H9 (cell line): ENCODE measurements at regions not wholly inside any gene's neighbourhood (a gene's known extent, or its start where the extent isn't known, plus 50 kb on each side); places are given as distances from the start of the nearest gene placed in this dataset.

Experiments
- DNase-seq: peaks from one replicate; pipeline ENCODE4 v3.0.0-alpha.2; 2017
- H2AFZ ChIP-seq: one replicate; pipeline ENCODE4 v1.6.1; 2013; ENCODE audit warnings: mild to moderate bottlenecking, low read length, control low read depth, moderate library complexity
- H2AK5ac ChIP-seq: 2 replicates; pipeline ENCODE4 v1.6.1; 2013; ENCODE audit warnings: low read length, control low read depth, mixed read lengths; ENCODE audit not compliant: insufficient read length
- H2BK120ac ChIP-seq: one replicate; pipeline ENCODE4 v1.6.1; 2013; ENCODE audit warnings: low read depth, mild to moderate bottlenecking, low read length, control low read depth, inconsistent platforms; ENCODE audit not compliant: poor library complexity, severe bottlenecking
- H2BK12ac ChIP-seq: 2 replicates; pipeline ENCODE4 v1.6.1; 2013; ENCODE audit warnings: low read length, control low read depth, mixed read lengths, low read depth; ENCODE audit not compliant: insufficient read length
- H2BK15ac ChIP-seq: 2 replicates; pipeline ENCODE4 v1.6.1; 2013; ENCODE audit warnings: low read depth, low read length, control low read depth
- H2BK20ac ChIP-seq: one replicate; pipeline ENCODE4 v1.6.1; 2013; ENCODE audit warnings: low read depth, mild to moderate bottlenecking, low read length, control low read depth, inconsistent platforms; ENCODE audit not compliant: poor library complexity, severe bottlenecking
- H2BK5ac ChIP-seq: 2 replicates; pipeline ENCODE4 v1.6.1; 2013; ENCODE audit warnings: low read length, control low read depth, mixed read lengths; ENCODE audit not compliant: insufficient read length
- H3K14ac ChIP-seq: 2 replicates; pipeline ENCODE4 v1.6.1; 2013; ENCODE audit warnings: low read length, control low read depth; ENCODE audit not compliant: insufficient read depth
- H3K18ac ChIP-seq: 2 replicates; pipeline ENCODE4 v1.6.1; 2013; ENCODE audit warnings: low read depth, mild to moderate bottlenecking, mixed read lengths, low read length, control low read depth; ENCODE audit not compliant: insufficient read length
- H3K23ac ChIP-seq: 2 replicates; pipeline ENCODE4 v1.6.1; 2013; ENCODE audit warnings: low read length, control low read depth, mixed read lengths, low read depth; ENCODE audit not compliant: insufficient read length
- H3K23me2 ChIP-seq: 2 replicates; pipeline ENCODE4 v1.6.1; 2013; ENCODE audit warnings: low read depth, mild to moderate bottlenecking, mixed read lengths, low read length, control low read depth; ENCODE audit not compliant: insufficient read length, poor library complexity, severe bottlenecking
- H3K27ac ChIP-seq: 2 replicates; pipeline ENCODE4 v1.5.1; 2013; ENCODE audit warnings: low read length, control low read depth, mixed read lengths, low read depth; ENCODE audit not compliant: insufficient read length
- H3K27me3 ChIP-seq: 2 replicates; pipeline ENCODE4 v1.6.1; 2013; ENCODE audit warnings: low read length, control low read depth, inconsistent platforms; ENCODE audit not compliant: insufficient read depth
- H3K4ac ChIP-seq: 2 replicates; pipeline ENCODE4 v1.6.1; 2013; ENCODE audit warnings: low read depth, mild to moderate bottlenecking, control low read depth, inconsistent platforms, low read length, moderate library complexity
- H3K4me1 ChIP-seq: 2 replicates; pipeline ENCODE4 v1.6.1; 2013; ENCODE audit warnings: low read length, control low read depth, inconsistent platforms; ENCODE audit not compliant: insufficient read depth
- H3K4me2 ChIP-seq: 2 replicates; pipeline ENCODE4 v1.6.1; 2013; ENCODE audit warnings: low read length, control low read depth, mixed read lengths; ENCODE audit not compliant: insufficient read length, insufficient read depth
- H3K56ac ChIP-seq: 2 replicates; pipeline ENCODE4 v1.6.1; 2013; ENCODE audit warnings: low read depth, mild to moderate bottlenecking, mixed read lengths, low read length, control low read depth; ENCODE audit not compliant: insufficient read length
- H3K79me1 ChIP-seq: 2 replicates; pipeline ENCODE4 v1.6.1; 2013; ENCODE audit warnings: low read depth, mild to moderate bottlenecking, moderate library complexity, low read length, control low read depth, inconsistent platforms; ENCODE audit not compliant: insufficient read depth, poor library complexity, severe bottlenecking
- H3K79me2 ChIP-seq: 2 replicates; pipeline ENCODE4 v1.6.1; 2013; ENCODE audit warnings: low read length, control low read depth, inconsistent platforms; ENCODE audit not compliant: insufficient read depth
- H3K9ac ChIP-seq: 2 replicates; pipeline ENCODE4 v1.6.1; 2013; ENCODE audit warnings: low read length, control low read depth, mixed read lengths; ENCODE audit not compliant: insufficient read length; ENCODE audit errors: extremely low read depth
- H3K9me3 ChIP-seq: one replicate; pipeline ENCODE4 v1.6.1; 2013; ENCODE audit warnings: low read depth, low read length, inconsistent platforms; ENCODE audit not compliant: control insufficient read depth
- H3T11ph ChIP-seq: one replicate; pipeline ENCODE4 v1.6.1; 2013; ENCODE audit warnings: mild to moderate bottlenecking, low read length, control low read depth, inconsistent platforms
- H4K20me1 ChIP-seq: one replicate; pipeline ENCODE4 v1.6.1; 2013; ENCODE audit not compliant: control insufficient read depth, insufficient read length, insufficient read depth
- H4K5ac ChIP-seq: 2 replicates; pipeline ENCODE4 v1.6.1; 2013; ENCODE audit warnings: low read depth, mild to moderate bottlenecking, mixed read lengths, low read length, control low read depth; ENCODE audit not compliant: insufficient read length
- H4K8ac ChIP-seq: replicated peaks from 2 replicates; pipeline ENCODE4 v1.6.1; 2013; ENCODE audit warnings: low read length, control low read depth, mixed read lengths, low read depth; ENCODE audit not compliant: insufficient read length
- H4K91ac ChIP-seq: 2 replicates; pipeline ENCODE4 v1.6.1; 2013; ENCODE audit warnings: low read depth, mild to moderate bottlenecking, moderate library complexity, mixed read lengths, low read length, control low read depth; ENCODE audit not compliant: insufficient read length
- H3K27ac Mint-ChIP-seq, 3 experiments: 2 replicates in 2 of 3; 3 replicates in 1 of 3; pipeline ENCODE4 v1.8.0; 2020 to 2021; ENCODE audit warnings: mixed read lengths in 3 of 3, mild to moderate bottlenecking in 1 of 3, moderate library complexity in 1 of 3
- H3K27me3 Mint-ChIP-seq: 2 replicates; pipeline ENCODE4 v1.8.0; 2021; ENCODE audit warnings: low read depth, mild to moderate bottlenecking, moderate library complexity, mixed read lengths
- H3K36me3 Mint-ChIP-seq, 3 experiments: 2 replicates in 2 of 3; 3 replicates in 1 of 3; pipeline ENCODE4 v1.8.0; 2020 to 2021; ENCODE audit warnings: low read depth in 3 of 3, mixed read lengths in 3 of 3; ENCODE audit not compliant: insufficient read depth in 1 of 3
- H3K4me1 Mint-ChIP-seq, 2 experiments: 2 replicates each; pipeline ENCODE4 v1.8.0; 2020; ENCODE audit warnings: mixed read lengths in 2 of 2
- H3K4me3 Mint-ChIP-seq, 2 experiments: 2 replicates in 1 of 2; 3 replicates in 1 of 2; pipeline ENCODE4 v1.8.0; 2020 to 2021; ENCODE audit warnings: mild to moderate bottlenecking in 2 of 2, mixed read lengths in 2 of 2, moderate library complexity in 1 of 2
- H3K9me3 Mint-ChIP-seq, 2 experiments: 2 replicates in 1 of 2; 3 replicates in 1 of 2; pipeline ENCODE4 v1.8.0; 2020; ENCODE audit warnings: mild to moderate bottlenecking in 2 of 2, mixed read lengths in 2 of 2, moderate library complexity in 1 of 2
- CTCF ChIP-seq: fragments of 200-600 bp; sonication (generic); conservative IDR thresholded peaks from 3 replicates; pipeline ENCODE4 v1.8.0; 2021; ENCODE audit warnings: antibody characterized with exemption, mild to moderate bottlenecking
- WGBS: extraction: QIAGEN DNeasy Blood & Tissue Kit; methylation state at CpG from one replicate; pipeline ENCODE4 v1.1.7; 2013; ENCODE audit warnings: missing lambda C conversion rate, low lambda C conversion rate, mixed read lengths; ENCODE audit not compliant: insufficient read length; ENCODE audit errors: extremely low coverage; 5-methylcytosine and 5-hydroxymethylcytosine counted together

- Mint-ChIP-seq H3K4me3 (no peak overlapping the region), H3K4me1 (no peaks in the 10 kb centered on the region), H3K27me3 (no peaks in the 10 kb centered on the region), H3K36me3 (peaks cover 0 to 12% (median 5%) of the 10 kb centered on the region in 3 experiments; a peak in 3 of 7 replicates), H3K9me3 (no peaks in the 10 kb centered on the region), H3K27ac (no peak overlapping the region; a peak in 1 of 7 replicates)
- Histone ChIP-seq H3K4me1 (no peaks in the 10 kb centered on the region; the same call in 1 of the 2 replicates), H4K91ac (no peak overlapping the region), H2BK5ac (no peak overlapping the region), H2BK12ac (no peak overlapping the region), H2BK120ac (no peak overlapping the region), H3K23ac (no peak overlapping the region), H3K27ac (no peak overlapping the region), H4K5ac (no peak overlapping the region), H3K27me3 (no peaks in the 10 kb centered on the region), H3K4ac (no peak overlapping the region), H3K9me3 (no peaks in the 10 kb centered on the region), H3K79me2 (0 out of 2 replicates have a peak, but pooled peaks cover 2% of the 10 kb centered on the region), H3K56ac (no peak overlapping the region), H3T11ph (no peak overlapping the region), H3K18ac (no peak overlapping the region), H2BK15ac (no peak overlapping the region), H4K20me1 (no peaks in the 10 kb centered on the region), H2BK20ac (no peak overlapping the region), H2AFZ (no peak overlapping the region), H3K79me1 (no peaks in the 10 kb centered on the region), H3K4me2 (no peak overlapping the region), H4K8ac (no peak overlapping the region), H2AK5ac (no peak overlapping the region), H3K9ac (no peak overlapping the region), H3K14ac (no peak overlapping the region), H3K23me2 (no peaks in the 10 kb centered on the region)
- TF ChIP-seq CTCF = no peak
- DNase-seq = no peak
- no CpG with 5 or more reads among the region's 1 CpG for WGBS
These were observed 476.9 kb downstream of the XIRP2 start for GRCh38 chr2:167365216-167365615.
